Transverse colon (tissue), 4 donors: ENCODE measurements at regions not wholly inside any gene's neighbourhood (a gene's known extent, or its start where the extent isn't known, plus 50 kb on each side); places are given as distances from the start of the nearest gene placed in this dataset.

Experiments used
- DNase-seq: peaks from one replicate; pipeline ENCODE4 v3.0.0-alpha.2; 2019
- H3K27ac ChIP-seq, 4 donors: fragments of 200-600 bp; sonication (generic); 2 replicates each; pipeline ENCODE4 v1.5.1; 2016 to 2018; ENCODE audit warnings: inconsistent platforms in 4 of 4
- H3K27me3 ChIP-seq: fragments of 200-600 bp; sonication (generic); 2 replicates; pipeline ENCODE4 v1.5.1; 2017; ENCODE audit warnings: inconsistent platforms
- H3K36me3 ChIP-seq, 4 donors: fragments of 200-600 bp; sonication (generic); 2 replicates each; pipeline ENCODE4 v1.5.1; 2017 to 2019; ENCODE audit warnings: inconsistent platforms in 4 of 4
- H3K4me1 ChIP-seq, 4 donors: fragments of 200-600 bp; sonication (generic); 2 replicates each; pipeline ENCODE4 v1.5.1; 2017 to 2020; ENCODE audit warnings: inconsistent platforms in 4 of 4
- H3K4me3 ChIP-seq, 4 donors: fragments of 200-600 bp; sonication (generic); 1 replicate in 1 of 4; 2 replicates in 3 of 4; pipeline versions ENCODE4 v1.5.1 to v1.6.1; 2017 to 2019; ENCODE audit warnings: inconsistent platforms in 4 of 4
- H3K9me3 ChIP-seq, 2 donors: fragments of 200-600 bp; sonication (generic); 2 replicates each; pipeline ENCODE4 v1.5.1; 2017 to 2019; ENCODE audit warnings: inconsistent platforms in 2 of 2
- CTCF ChIP-seq, 5 experiments: fragments of 200-600 bp in 3 of 5; fragments of 450-650 bp in 2 of 5; sonication (generic) in 3 of 5; IDR thresholded peaks; 1 replicate in 2 of 5; 2 replicates in 3 of 5; pipeline ENCODE4 v1.5.1; 2016 to 2017; ENCODE audit warnings: antibody characterized with exemption in 5 of 5, inconsistent platforms in 3 of 5, mild to moderate bottlenecking in 2 of 5, moderate library complexity in 1 of 5
- EP300 ChIP-seq: sonication (generic); formaldehyde crosslinking; IDR thresholded peaks from one replicate; pipeline ENCODE4 v1.6.1; 2017; ENCODE audit warnings: antibody characterized with exemption, low read depth
- POLR2A ChIP-seq: fragments of 450-650 bp; IDR thresholded peaks from one replicate; pipeline ENCODE4 v1.6.1; 2016; ENCODE audit warnings: antibody characterized with exemption, mild to moderate bottlenecking, moderate library complexity
- POLR2AphosphoS5 ChIP-seq, 3 donors: sonication (generic); formaldehyde crosslinking; IDR thresholded peaks; one replicate each; pipeline ENCODE4 v1.6.1; 2016; ENCODE audit warnings: antibody characterized with exemption in 3 of 3
- WGBS, 2 donors: methylation state at CpG; one replicate each; pipeline ENCODE4 v1.1.5; 2018; ENCODE audit warnings: low coverage in 1 of 2; 5-methylcytosine and 5-hydroxymethylcytosine counted together
- in situ Hi-C, 4 donors: fragments of 200-750 bp; cut with MboI; loops; one replicate each; pipeline versions ENCODE4 v1.15.0 to v1.15.1; 2017; ENCODE audit warnings: low sequenced_read_pairs in 3 of 4, low pct_ligation_motif_present in 1 of 4, low pct_unique_long_range_greater_than_20kb in 1 of 4
- intact Hi-C: fragments of 100-400 bp; cut with DNase I; formaldehyde crosslinking; loops from one replicate; pipeline ENCODE4 v1.15.1; 2023; ENCODE audit warnings: low total_unique reads

- intact Hi-C loops (no loop called here), in situ Hi-C loops (no loop called here)
- no peak overlapping the region for H3K27ac ChIP-seq
- no peaks in the 10 kb centered on the region for H3K4me1 ChIP-seq
- no peaks in the 10 kb centered on the region for H3K36me3 ChIP-seq
- no peaks in the 10 kb centered on the region for H3K27me3 ChIP-seq
- TF ChIP-seq EP300 (no peak), POLR2A (no peak), CTCF (IDR thresholded peaks at IDR 0.05) (no peak), POLR2AphosphoS5 (IDR thresholded peaks at IDR 0.05) (no peak)
- no peaks in the 10 kb centered on the region for H3K9me3 ChIP-seq
- no peak for DNase-seq
- H3K4me3 ChIP-seq: no peak overlapping the region
Observed at GRCh38 chr2:136510244-136510643, 255.1 kb upstream of the THSD7B start.

- in situ Hi-C loops (no loop called here), intact Hi-C loops (no loop called here)
- TF ChIP-seq POLR2A (no peak), EP300 (no peak), CTCF (IDR thresholded peaks at IDR 0.05) (no peak), POLR2AphosphoS5 (IDR thresholded peaks at IDR 0.05) (no peak)
- 69 to 80% methylated on average over 1 to 3 of the region's 3 CpGs for WGBS, 2 donors
- H3K9me3 ChIP-seq: no peaks in the 10 kb centered on the region
- no peak overlapping the region for H3K4me3 ChIP-seq
- no peaks in the 10 kb centered on the region for H3K36me3 ChIP-seq
- no peaks in the 10 kb centered on the region for H3K27me3 ChIP-seq
- no peak for DNase-seq
- no peaks in the 10 kb centered on the region for H3K4me1 ChIP-seq
- no peak overlapping the region for H3K27ac ChIP-seq
Observed at GRCh38 chr2:136505462-136505861, 259.9 kb upstream of the THSD7B start.

GRCh38 chr2:136502660-136503059 lies 262.7 kb upstream of the THSD7B start:
- in situ Hi-C loops (no loop called here), intact Hi-C loops (no loop called here)
- Histone ChIP-seq H3K27me3 (no peaks in the 10 kb centered on the region), H3K27ac (no peak overlapping the region), H3K36me3 (no peaks in the 10 kb centered on the region), H3K9me3 (no peaks in the 10 kb centered on the region), H3K4me3 (no peak overlapping the region), H3K4me1 (no peaks in the 10 kb centered on the region)
- DNase-seq: no peak
- TF ChIP-seq EP300: no peak
- TF ChIP-seq POLR2AphosphoS5 (IDR thresholded peaks at IDR 0.05): no peak
- no peak for TF ChIP-seq POLR2A
- TF ChIP-seq CTCF (IDR thresholded peaks at IDR 0.05): no peak

GRCh38 chr2:136497709-136498108 lies 267.6 kb upstream of the THSD7B start:
- TF ChIP-seq EP300: no peak
- TF ChIP-seq CTCF (IDR thresholded peaks at IDR 0.05): no peak
- no peak for TF ChIP-seq POLR2AphosphoS5 (IDR thresholded peaks at IDR 0.05)
- no peak for TF ChIP-seq POLR2A
- Histone ChIP-seq H3K4me1 (no peaks in the 10 kb centered on the region), H3K27ac (no peak overlapping the region), H3K27me3 (no peaks in the 10 kb centered on the region), H3K4me3 (no peak overlapping the region), H3K36me3 (no peaks in the 10 kb centered on the region), H3K9me3 (no peaks in the 10 kb centered on the region)
- WGBS, 2 donors: 72 to 89% methylated on average over 3 of the region's 3 CpGs
- DNase-seq: no peak
- intact Hi-C loops: no loop called here
- in situ Hi-C loops: no loop called here
